HG03432 (cell line): ENCODE measurements at regions not wholly inside any gene's neighbourhood (a gene's known extent, or its start where the extent isn't known, plus 50 kb on each side); places are given as distances from the start of the nearest gene placed in this dataset.
"Not testable (repeated sequence)": the region's sequence is repeated elsewhere in the genome, so short reads cannot be mapped to it uniquely, and the experiment has no call there.

Experiments
- ATAC-seq: cut with Tn5 transposase; IDR thresholded peaks from one replicate; pipeline ENCODE4 v1.9.1; 2021; ENCODE audit warnings: mild to moderate bottlenecking, moderate library complexity; ENCODE audit not compliant: unreplicated experiment

DNA sequence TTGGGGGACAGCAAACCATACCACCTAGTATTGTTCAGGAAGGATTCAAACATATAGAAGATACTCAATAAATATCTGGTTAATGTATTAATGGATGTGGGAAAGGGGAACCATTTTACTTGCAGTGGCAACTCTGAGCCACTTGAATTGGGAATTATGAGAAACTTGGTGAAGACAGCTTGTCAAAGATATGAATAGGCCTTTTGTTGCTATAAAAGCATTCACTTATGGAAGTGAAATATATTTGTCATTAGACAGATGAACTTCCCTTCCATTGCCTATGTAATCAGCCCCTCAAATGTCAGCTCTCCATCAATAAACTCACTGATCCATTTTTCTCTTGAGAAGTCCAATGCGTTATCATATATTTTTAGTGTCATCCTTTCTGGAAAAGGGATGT is 56.1 kb downstream of the GPR85 start:
- no peak for ATAC-seq

- ATAC-seq, result no peak
Observed at GRCh38 chr7:113026941-113027340, 59.7 kb downstream of the GPR85 start.

GRCh38 chr7:113017144-113017857 is 69.3 kb downstream of the GPR85 start:
- ATAC-seq, result not testable (repeated sequence)

- ATAC-seq, result no peak
Observed at GRCh38 chr7:113015034-113015645, 71.5 kb downstream of the GPR85 start.

DNA sequence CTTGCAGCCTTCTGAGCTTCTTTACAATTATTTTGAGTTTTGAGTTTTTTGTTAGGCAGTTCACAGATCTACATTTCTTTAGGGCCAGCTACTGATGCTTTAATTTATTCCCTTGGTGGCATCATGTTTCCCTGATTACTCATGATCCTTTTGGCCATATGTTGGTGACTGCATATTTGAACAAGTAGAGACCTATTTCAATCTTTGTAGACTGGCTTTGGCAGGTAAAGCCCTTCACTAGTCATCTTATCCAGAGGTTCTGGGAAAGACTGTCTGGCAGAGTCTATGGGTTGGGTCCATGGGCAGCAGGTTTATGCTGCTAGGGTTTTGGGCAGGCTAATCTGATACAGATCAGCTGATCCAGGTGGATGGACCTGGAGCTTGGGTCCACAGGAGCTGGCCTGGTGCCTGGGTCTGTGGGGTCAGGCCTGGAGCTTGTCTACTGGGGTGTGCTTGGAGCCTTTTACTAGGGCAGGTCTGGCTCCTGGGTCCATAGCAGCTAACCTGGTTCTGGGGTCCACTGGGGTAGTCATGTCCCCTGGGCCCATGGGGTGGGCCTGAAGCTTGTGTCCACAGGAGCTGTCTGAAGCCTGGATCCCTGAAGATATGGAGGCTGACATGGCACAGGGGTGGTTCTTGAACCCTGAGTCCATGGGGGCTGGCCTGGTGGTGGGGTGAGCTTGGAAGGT is 72.7 kb downstream of the GPR85 start:
- ATAC-seq, result no peak

GRCh38 chr7:113012862-113013261 is 73.8 kb downstream of the GPR85 start:
- not testable (repeated sequence) for ATAC-seq

- ATAC-seq, result no peak
Observed at GRCh38 chr7:113010377-113010776, 76.2 kb downstream of the GPR85 start.

GRCh38 chr7:113008755-113009154 is 77.9 kb downstream of the GPR85 start:
- ATAC-seq, result no peak

DNA sequence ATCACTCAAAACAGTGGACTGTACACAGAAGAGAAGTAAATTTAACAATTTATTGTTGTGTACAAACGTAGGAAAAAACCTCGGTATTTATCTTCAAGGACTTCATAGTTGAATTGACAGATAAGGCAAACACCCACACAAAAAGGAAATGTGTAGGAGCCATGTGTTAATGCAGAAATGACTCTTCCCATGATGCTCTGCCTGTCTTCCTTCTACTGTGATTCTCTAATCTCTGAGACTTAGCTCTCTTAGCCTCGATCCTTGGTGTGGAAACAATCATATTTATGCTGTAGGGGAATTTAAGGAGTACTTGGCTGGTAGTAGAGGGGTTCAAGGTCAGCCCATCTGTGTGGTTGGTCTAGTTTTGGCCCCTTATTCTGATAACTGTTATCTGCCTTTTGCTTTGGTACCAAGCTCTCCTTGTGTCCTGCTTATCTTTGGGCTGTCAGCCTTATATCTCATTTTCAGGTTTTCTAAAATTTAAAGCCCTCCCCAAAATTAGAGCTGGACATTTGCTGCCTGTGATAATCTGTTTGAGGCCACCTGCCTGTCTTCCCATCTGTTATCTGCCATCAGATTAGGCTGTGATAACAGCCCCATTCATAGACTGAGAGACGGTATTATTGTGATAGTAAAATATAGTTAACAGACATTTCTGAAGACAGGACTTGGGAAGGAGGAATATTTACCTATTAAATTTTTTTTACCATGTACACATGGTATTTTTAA is 81.7 kb downstream of the GPR85 start:
- ATAC-seq, result no peak

DNA sequence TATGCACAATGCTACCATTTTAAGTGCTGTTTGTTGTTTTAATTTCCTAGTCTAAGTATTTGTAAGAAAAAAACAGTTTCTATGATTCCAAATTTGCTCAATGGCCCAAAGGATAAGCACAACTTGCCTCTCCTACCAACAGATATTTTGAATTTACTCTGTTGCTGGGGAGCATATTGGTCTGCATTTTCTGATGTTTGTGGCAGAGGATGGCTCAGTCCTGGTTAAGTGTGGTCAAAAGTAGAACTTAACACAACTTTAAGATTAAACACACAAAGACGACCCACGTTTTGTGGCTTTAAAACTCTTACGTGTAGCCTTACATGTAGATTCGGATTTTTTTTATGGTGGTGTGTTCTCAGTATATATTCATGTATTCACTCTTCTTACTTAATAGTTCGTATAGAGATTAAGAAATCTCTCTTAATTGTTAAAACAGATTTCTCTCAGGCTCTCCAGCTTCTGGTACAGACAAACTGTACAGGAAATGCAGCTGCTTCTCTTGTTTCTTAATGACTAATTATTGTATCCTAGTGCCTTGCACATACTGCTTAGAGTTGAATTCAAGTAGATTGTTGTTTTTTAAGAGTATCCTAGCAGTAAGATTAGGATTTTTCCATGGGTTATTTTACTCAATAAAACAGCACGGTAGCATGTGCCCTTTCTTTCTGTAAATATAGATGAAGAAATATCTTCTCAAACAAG is 86.2 kb downstream of the GPR85 start:
- ATAC-seq, result peak; percentile 84

DNA sequence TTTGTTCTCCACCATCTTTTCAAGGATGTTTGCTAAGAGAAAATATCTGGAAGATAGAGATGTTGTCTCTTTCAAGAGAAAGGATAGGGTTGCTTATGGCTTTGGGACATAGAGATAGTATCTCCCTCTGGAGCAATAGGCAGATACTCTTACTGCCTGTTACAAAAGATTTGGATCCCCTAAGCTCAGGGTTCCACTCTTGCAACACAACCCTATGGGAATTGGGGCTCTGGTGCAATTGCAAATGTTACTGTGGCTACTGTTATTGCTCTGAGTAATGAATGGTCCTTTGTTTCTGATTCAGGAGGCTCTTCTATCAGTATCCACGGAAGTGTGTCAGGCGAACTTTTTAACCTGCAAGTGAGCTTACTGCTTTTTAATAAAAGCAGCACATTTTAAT is 88.8 kb downstream of the GPR85 start:
- ATAC-seq, result no peak

DNA sequence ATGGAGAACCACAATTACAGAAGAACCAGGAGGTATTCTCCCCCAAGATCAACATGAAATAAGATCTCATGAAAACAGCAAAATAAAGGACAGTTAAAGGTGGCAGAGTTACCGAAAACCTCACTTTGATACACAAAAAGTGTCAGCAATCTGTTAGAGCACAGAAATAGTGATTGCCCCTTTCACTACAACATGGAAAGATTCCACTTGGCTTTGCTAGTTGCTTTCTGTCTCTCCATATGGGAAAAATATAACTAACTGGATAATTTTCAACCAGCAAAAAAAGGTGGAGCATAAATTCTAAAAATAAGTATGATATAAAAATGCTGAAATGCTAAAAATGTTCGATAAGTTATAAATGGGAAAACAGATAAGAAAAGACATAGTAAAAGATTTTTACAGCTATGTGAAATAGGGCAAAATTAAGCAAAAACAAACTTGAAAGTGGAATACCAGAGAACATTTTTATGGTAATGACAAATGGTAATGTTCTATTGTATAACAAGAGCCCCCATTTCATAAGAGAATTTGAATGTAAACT is 90.2 kb downstream of the GPR85 start:
- no peak for ATAC-seq

DNA sequence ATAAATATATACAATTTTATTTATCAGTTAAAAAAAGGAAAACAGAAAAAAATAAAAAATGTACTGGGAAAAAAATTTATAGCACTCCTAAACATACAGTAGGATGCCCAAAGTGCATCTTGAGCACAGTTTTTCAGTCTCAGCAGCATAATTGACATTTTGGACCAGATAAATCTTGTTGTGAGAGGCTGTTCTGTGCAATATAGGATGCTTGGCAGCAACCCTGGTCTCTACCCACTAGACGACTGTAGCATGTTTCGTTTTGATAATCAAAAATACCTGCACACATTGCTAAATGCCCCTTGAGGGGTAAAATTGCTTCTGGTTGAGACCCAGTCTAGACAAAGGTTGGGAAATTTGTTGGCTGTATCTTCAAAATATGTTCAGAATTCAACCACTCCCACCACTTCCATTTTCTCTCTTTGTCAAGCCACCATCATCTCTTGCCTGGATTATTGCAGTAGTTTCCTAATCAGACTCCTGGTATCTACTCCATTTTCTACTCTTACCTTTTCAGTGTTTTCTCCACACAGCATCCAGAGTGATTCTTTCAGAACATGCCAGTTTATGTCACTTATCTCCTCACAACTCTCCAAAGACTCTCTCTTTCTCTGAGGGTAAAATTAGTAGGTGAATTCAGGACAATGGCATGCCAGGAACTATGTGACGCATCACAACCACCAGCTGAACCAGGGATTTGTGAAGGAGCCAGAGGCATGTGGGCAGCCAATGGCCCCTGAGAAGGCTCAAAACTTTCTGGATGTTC is 91.4 kb downstream of the GPR85 start:
- no peak for ATAC-seq

- no peak for ATAC-seq
Observed at GRCh38 chr7:112994656-112995055, 92.0 kb downstream of the GPR85 start.

- no peak for ATAC-seq
Observed at GRCh38 chr7:112990624-112991023, 96.0 kb downstream of the GPR85 start.

GRCh38 chr7:112989531-112989930 is 97.1 kb downstream of the GPR85 start:
- ATAC-seq, result no peak

DNA sequence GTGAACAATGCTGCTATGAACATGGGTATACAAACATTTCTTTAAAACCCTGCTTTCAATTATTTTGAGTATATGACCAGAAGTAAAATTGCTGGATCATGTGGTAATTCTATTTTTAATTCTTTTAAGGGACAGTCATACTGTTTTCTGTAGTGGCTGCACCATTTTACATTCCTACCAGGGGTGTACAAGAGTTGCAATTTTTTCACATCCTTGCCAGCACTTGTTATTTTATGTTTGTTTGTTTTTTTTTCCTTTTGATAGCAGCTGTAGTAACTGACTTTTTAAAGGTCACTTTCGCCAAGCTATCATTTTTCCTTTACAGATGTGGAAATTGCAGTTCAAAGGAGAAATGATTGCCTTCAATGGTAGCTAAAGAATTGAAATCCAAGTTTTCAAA is 99.5 kb downstream of the GPR85 start:
- ATAC-seq, result no peak

GRCh38 chr7:112986256-112987031 is 100.2 kb downstream of the GPR85 start:
- no peak for ATAC-seq

- no peak for ATAC-seq
Observed at GRCh38 chr7:112985377-112985987, 101.1 kb downstream of the GPR85 start.
